ENCODE measurements at regions not wholly inside any gene's neighbourhood (a gene's known extent, or its start where the extent isn't known, plus 50 kb on each side); places are given as distances from the start of the nearest gene placed in this dataset.

- no peak overlapping the region for H3K4me3 ChIP-seq (ENCODE audit: low read depth, low read length)
- DNase-seq (ENCODE audit: low read depth), result no peak
- TF ChIP-seq MYC (IDR thresholded peaks at IDR 0.05; ENCODE audit: low read depth, low read length), result no peak
- TF ChIP-seq, protein P1, sequence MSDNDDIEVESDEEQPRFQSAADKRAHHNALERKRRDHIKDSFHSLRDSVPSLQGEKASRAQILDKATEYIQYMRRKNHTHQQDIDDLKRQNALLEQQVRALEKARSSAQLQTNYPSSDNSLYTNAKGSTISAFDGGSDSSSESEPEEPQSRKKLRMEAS (IDR thresholded peaks at IDR 0.05; ENCODE audit: low read depth, low read length), result no peak
- TF ChIP-seq, protein P2, sequence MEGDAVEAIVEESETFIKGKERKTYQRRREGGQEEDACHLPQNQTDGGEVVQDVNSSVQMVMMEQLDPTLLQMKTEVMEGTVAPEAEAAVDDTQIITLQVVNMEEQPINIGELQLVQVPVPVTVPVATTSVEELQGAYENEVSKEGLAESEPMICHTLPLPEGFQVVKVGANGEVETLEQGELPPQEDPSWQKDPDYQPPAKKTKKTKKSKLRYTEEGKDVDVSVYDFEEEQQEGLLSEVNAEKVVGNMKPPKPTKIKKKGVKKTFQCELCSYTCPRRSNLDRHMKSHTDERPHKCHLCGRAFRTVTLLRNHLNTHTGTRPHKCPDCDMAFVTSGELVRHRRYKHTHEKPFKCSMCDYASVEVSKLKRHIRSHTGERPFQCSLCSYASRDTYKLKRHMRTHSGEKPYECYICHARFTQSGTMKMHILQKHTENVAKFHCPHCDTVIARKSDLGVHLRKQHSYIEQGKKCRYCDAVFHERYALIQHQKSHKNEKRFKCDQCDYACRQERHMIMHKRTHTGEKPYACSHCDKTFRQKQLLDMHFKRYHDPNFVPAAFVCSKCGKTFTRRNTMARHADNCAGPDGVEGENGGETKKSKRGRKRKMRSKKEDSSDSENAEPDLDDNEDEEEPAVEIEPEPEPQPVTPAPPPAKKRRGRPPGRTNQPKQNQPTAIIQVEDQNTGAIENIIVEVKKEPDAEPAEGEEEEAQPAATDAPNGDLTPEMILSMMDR (IDR thresholded peaks at IDR 0.05; ENCODE audit: low read depth, low read length), result no peak
- no peak for TF ChIP-seq POLR2A (IDR thresholded peaks at IDR 0.05; ENCODE audit: extremely low read depth, insufficient read length)
These were observed 53.8 kb upstream of the CYRIA start for GRCh38 chr2:16719485-16719808.

DNA sequence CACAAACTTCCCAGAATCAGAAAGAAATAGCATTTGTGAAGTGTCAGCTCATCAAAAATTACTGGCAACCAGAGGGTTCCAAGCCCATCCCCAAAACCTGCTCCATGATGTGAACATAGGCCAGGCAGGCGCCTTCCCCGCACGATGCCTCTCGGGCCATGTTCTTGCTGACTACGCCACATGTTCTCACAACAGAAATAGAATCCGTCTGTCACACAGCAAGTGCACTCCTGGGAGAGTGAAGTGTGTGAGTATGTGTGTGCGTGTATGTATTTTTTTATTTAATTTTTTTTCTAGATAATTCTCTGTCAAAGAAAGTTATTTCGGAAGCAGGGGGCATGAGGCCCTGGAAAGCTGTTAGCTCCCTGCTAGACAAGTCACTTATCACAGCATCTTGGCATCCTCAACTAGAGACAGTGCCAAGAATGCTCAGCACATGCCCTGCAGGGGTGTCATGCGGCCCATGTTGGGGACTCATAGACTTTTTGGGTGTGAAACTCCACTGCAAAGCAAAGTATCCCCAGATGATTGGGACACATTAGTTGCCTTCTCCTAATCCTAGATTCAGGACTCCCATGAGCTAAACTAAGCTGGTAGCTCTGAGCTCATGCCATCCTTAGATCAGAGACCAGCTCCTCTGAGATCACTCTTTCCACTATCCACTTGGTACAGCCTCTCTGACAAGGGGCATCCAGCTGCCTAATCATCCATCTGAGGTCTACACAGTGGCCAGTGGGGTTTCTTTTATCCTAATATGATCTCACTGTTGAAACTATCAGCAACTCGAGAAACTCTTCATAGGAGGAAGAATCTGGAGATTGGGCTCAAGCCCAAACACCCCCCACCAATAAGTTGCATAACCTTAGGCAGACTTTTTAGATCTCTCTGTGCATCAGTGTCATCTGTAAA lies 53.2 kb upstream of the CYRIA start:
- no peak for DNase-seq (ENCODE audit: low read depth)
- no peak overlapping the region for H3K4me3 ChIP-seq (ENCODE audit: low read depth, low read length)
- TF ChIP-seq, protein P1 (IDR thresholded peaks at IDR 0.05; ENCODE audit: low read depth, low read length), result no peak
- no peak for TF ChIP-seq POLR2A (IDR thresholded peaks at IDR 0.05; ENCODE audit: extremely low read depth, insufficient read length)
- no peak for TF ChIP-seq MYC (IDR thresholded peaks at IDR 0.05; ENCODE audit: low read depth, low read length)
- TF ChIP-seq, protein P2 (IDR thresholded peaks at IDR 0.05; ENCODE audit: low read depth, low read length), result no peak

GRCh38 chr2:16717477-16717876 lies 51.8 kb upstream of the CYRIA start:
- TF ChIP-seq POLR2A (IDR thresholded peaks at IDR 0.05; ENCODE audit: extremely low read depth, insufficient read length), result no peak
- TF ChIP-seq, protein P2 (IDR thresholded peaks at IDR 0.05; ENCODE audit: low read depth, low read length), result no peak
- TF ChIP-seq, protein P1 (IDR thresholded peaks at IDR 0.05; ENCODE audit: low read depth, low read length), result no peak
- TF ChIP-seq MYC (IDR thresholded peaks at IDR 0.05; ENCODE audit: low read depth, low read length), result no peak
- peak; percentile 73 for DNase-seq (ENCODE audit: low read depth)
- H3K4me3 ChIP-seq (ENCODE audit: low read depth, low read length), result no peak overlapping the region

GRCh38 chr2:16716944-16717343 lies 51.3 kb upstream of the CYRIA start:
- TF ChIP-seq, protein P2 (IDR thresholded peaks at IDR 0.05; ENCODE audit: low read depth, low read length), result no peak
- DNase-seq (ENCODE audit: low read depth), result no peak
- no peak overlapping the region for H3K4me3 ChIP-seq (ENCODE audit: low read depth, low read length)

- TF ChIP-seq, protein P1 (IDR thresholded peaks at IDR 0.05; ENCODE audit: low read depth, low read length), result no peak
- TF ChIP-seq POLR2A (IDR thresholded peaks at IDR 0.05; ENCODE audit: extremely low read depth, insufficient read length) (no peak), MYC (IDR thresholded peaks at IDR 0.05; ENCODE audit: low read depth, low read length) (no peak)
- TF ChIP-seq, protein P2 (IDR thresholded peaks at IDR 0.05; ENCODE audit: low read depth, low read length), result no peak
- no peak overlapping the region for H3K4me3 ChIP-seq (ENCODE audit: low read depth, low read length)
- peak; percentile 68 for DNase-seq (ENCODE audit: low read depth)
These were observed 50.4 kb upstream of the CYRIA start for GRCh38 chr2:16716024-16716423.
